ENCODE measurements at regions not wholly inside any gene's neighbourhood (a gene's known extent, or its start where the extent isn't known, plus 50 kb on each side); places are given as distances from the start of the nearest gene placed in this dataset.

- FAIRE-seq (no peak), DNase-seq (ENCODE audit: low read depth in 1 of 2, low spot score in 2 of 2) (no peak)
- no peak overlapping the region for H3K14ac ChIP-seq (ENCODE audit: insufficient read length)
- no peak overlapping the region for H2BK120ac ChIP-seq (replicated peaks; ENCODE audit: low read depth, low read length)
- no peak overlapping the region for H4K5ac ChIP-seq (ENCODE audit: insufficient read length, low read depth, low read length)
- no peaks in the 10 kb centered on the region for H3K27me3 ChIP-seq (replicated peaks in 1 of 4; ENCODE audit: control insufficient read depth in 3 of 4, extremely low read depth in 1 of 4, insufficient read depth in 3 of 4, low read length in 3 of 4)
- H2BK20ac ChIP-seq (ENCODE audit: low read length): no peak overlapping the region
- H3K4ac ChIP-seq (replicated peaks; ENCODE audit: insufficient read length, low read depth, low read length): no peak overlapping the region
- no peak overlapping the region for H2BK15ac ChIP-seq (ENCODE audit: low read length)
- no peak overlapping the region for H4K91ac ChIP-seq (replicated peaks; ENCODE audit: insufficient read length, low read length)
- no peak overlapping the region for H3K27ac ChIP-seq (ENCODE audit: low read depth, low read length)
- no peaks in the 10 kb centered on the region for H3K23me2 ChIP-seq (ENCODE audit: low read depth, low read length)
- H3K4me1 ChIP-seq (replicated peaks in 1 of 4; ENCODE audit: control insufficient read depth in 3 of 4, insufficient read depth in 4 of 4, low read length in 3 of 4): 0 out of 7 replicates have a peak, but pooled peaks cover 0 to 4% (median 0%) of the 10 kb centered on the region in 4 experiments
- H3K9me3 ChIP-seq (ENCODE audit: insufficient read depth in 2 of 2, low read depth in 1 of 2, low read length in 1 of 2): no peaks in the 10 kb centered on the region
- no peaks in the 10 kb centered on the region for H3K79me1 ChIP-seq (ENCODE audit: low read depth, low read length)
- no peak overlapping the region for H4K8ac ChIP-seq (ENCODE audit: extremely low read depth, insufficient read depth, low read length)
- CTCF ChIA-PET (ENCODE audit: partially characterized antibody): interaction anchor here (3.9 kb wide), 1 partner anchor 14 kb away, joined by 13 read pairs; no protein-coding TSS in a partner anchor
- H2AFZ ChIP-seq (ENCODE audit: low read length): no peak overlapping the region
- no peak overlapping the region for H2BK12ac ChIP-seq (ENCODE audit: low read depth, low read length)
- H3K4me2 ChIP-seq (ENCODE audit: insufficient read depth in 1 of 2, low read depth in 2 of 2, low read length in 2 of 2): no peak overlapping the region
- H4K20me1 ChIP-seq (replicated peaks in 1 of 2; ENCODE audit: control insufficient read depth in 1 of 2, insufficient read depth in 2 of 2, low read length in 2 of 2): no peaks in the 10 kb centered on the region
- no peak overlapping the region for H3K9ac ChIP-seq (replicated peaks in 1 of 4; ENCODE audit: extremely low read depth in 1 of 4, low read depth in 3 of 4, low read length in 3 of 4)
- POLR2A ChIA-PET (ENCODE audit: partially characterized antibody): no interaction called here
- TF ChIP-seq JUND (IDR thresholded peaks at IDR 0.05; ENCODE audit: low read length): no peak
- no peak for TF ChIP-seq HDAC2 (IDR thresholded peaks at IDR 0.05; ENCODE audit: borderline replicate concordance in 1 of 2, low read depth in 2 of 2, low read length in 2 of 2)
- no peak for TF ChIP-seq TAF1 (IDR thresholded peaks at IDR 0.05; ENCODE audit: low read depth, low read length)
- no peak for TF ChIP-seq ASH2L (IDR thresholded peaks at IDR 0.05; ENCODE audit: low read length)
- TF ChIP-seq USF2 (IDR thresholded peaks at IDR 0.05; ENCODE audit: low read length): no peak
- no peak for TF ChIP-seq ATF2 (IDR thresholded peaks at IDR 0.05; ENCODE audit: low read length)
- TF ChIP-seq MAX (IDR thresholded peaks at IDR 0.05): no peak
- no peak for TF ChIP-seq FOSL1 (IDR thresholded peaks at IDR 0.05; ENCODE audit: insufficient read depth, low read depth, low read length)
- TF ChIP-seq RXRA (IDR thresholded peaks at IDR 0.05; ENCODE audit: insufficient read depth, low read depth, low read length): no peak
- no peak for TF ChIP-seq SIN3A (conservative IDR thresholded peaks at IDR 0.05 in 1 of 2, IDR thresholded peaks at IDR 0.05 in 1 of 2; ENCODE audit: low read depth in 1 of 2, low read length in 2 of 2)
- no peak for TF ChIP-seq SAP30 (IDR thresholded peaks at IDR 0.05; ENCODE audit: insufficient read depth, insufficient replicate concordance, low read length)
- H3K18ac ChIP-seq (ENCODE audit: extremely low read depth, low read length): no peak overlapping the region
- H3K56ac ChIP-seq (replicated peaks; ENCODE audit: insufficient read length, low read depth, low read length): no peak overlapping the region
- no peak overlapping the region for H3K23ac ChIP-seq (ENCODE audit: insufficient read length)
- no peak overlapping the region for H2AK5ac ChIP-seq (ENCODE audit: low read depth, low read length)
- no peak overlapping the region for H2BK5ac ChIP-seq (ENCODE audit: low read depth, low read length)
- H3K79me2 ChIP-seq (ENCODE audit: control insufficient read depth in 1 of 2, insufficient read depth in 2 of 2, low read length in 2 of 2): no peaks in the 10 kb centered on the region
- WGBS, 2 experiments (ENCODE audit: extremely low coverage in 1 of 2, insufficient coverage in 1 of 2, insufficient read length in 1 of 2, insufficient replicate concordance in 2 of 2, low coverage in 1 of 2, low lambda C conversion rate in 2 of 2, missing lambda C conversion rate in 1 of 2): 90% methylated on average over 5 of the region's 5 CpGs; no CpG with 5 or more reads in 1 of the 2 experiments
- no peak overlapping the region for H3K4me3 ChIP-seq (ENCODE audit: extremely low read depth in 1 of 4, insufficient read depth in 2 of 4, low read depth in 3 of 4, low read length in 4 of 4)
- H3K36me3 ChIP-seq (ENCODE audit: control insufficient read depth in 2 of 4, insufficient read depth in 4 of 4, low read length in 3 of 4): no peaks in the 10 kb centered on the region
Measured at GRCh38 chr1:67576474-67576873, 108.5 kb upstream of the GADD45A start.

Measured in H1 (cell line).